ENCODE measurements at regions not wholly inside any gene's neighbourhood (a gene's known extent, or its start where the extent isn't known, plus 50 kb on each side); places are given as distances from the start of the nearest gene placed in this dataset.

DNA sequence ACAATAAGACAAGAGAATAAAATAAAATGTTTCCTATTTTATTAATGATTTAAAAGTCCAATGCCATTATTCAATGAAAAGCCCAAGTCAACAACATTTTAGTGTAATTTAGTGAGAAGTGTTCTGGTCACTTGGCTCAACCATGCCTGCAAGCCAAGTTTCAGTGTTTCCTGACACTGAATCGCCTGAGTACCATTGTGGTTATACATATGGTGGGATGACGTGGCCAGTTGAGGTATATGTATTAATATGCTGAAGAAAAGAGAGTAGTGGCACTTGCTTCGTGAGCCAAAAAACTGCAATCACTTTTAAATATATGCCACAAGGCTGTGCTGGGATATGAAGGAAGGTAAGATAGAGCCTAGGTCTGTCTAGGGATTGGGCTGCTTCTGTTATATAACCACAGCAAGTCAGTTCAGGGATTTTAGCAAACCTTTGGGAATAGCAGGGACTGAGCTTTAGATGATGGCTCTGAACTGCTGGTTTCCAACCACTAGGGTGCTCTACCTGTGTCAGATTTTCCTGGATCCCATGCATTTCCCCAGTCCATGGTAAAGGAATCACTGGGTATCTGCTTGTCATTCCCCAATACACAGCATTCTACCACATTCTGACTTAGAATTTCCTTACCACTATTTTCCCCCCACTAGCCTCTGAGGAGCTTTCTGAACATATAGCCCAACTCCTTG, 214.0 kb upstream of the PRPS1L1 start:
- no peak for DNase-seq (ENCODE audit: low read depth in 4 of 4, low spot score in 1 of 4)

DNA sequence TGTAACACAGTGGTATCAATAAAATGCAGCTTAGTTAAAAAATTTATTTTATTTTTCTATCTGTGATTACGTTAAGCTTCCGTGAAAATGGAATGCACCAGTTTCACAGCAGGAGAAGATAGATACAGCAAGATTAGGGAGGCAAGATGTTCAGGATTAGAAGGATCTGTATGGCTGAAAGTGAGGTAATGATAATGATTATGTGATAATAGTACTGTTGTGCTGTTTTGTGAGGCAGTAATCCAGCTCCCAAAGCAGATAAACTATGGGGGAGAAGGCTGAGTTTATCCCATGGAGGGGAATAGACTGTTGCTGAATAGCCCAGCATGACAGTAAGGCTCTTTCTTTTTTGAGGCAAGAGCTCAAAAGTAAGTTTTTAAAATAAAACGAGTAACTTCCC, 216.1 kb upstream of the PRPS1L1 start:
- no peak for DNase-seq (ENCODE audit: low read depth in 4 of 4, low spot score in 1 of 4)

DNA sequence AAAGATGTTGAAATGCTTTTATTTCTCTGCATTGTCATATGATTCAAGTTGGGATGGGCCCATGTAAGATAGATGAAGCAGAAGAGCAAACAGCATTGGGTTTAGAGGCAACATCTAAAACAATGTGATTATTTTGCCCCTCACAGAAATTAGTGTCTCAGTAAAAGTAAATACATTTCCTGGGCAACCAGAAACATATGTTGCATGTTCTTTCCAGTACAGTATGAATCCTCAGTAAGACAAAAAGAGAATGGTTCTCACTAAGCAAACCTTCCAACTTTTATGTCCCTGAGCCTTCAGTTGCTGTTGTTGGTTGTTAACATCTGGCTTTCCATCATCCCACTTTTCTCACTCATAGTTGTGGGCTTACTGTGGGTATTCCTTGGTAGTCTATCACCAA, 222.5 kb upstream of the PRPS1L1 start:
- no peak for DNase-seq (ENCODE audit: low read depth in 4 of 4, low spot score in 1 of 4)

DNA sequence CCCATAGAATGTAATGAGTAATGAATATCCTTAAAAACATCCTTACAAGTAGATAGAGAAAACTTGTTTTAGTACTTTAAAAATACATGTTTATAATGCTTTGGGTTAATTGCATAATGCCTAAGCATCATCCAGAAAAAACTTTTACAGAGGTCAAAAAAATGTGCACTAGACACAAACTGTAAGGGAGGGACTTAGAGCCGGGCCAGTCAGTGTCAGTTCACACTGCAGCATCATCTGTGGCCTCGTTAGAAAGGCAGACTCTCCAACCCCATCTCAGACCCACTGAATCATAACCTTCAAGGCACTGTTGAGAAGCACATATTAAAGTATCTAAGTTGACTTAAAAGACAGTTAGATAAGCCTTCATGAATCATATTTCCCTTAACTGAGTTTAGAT, 230.1 kb upstream of the PRPS1L1 start:
- DNase-seq (ENCODE audit: low read depth in 4 of 4, low spot score in 1 of 4), result no peak

DNA sequence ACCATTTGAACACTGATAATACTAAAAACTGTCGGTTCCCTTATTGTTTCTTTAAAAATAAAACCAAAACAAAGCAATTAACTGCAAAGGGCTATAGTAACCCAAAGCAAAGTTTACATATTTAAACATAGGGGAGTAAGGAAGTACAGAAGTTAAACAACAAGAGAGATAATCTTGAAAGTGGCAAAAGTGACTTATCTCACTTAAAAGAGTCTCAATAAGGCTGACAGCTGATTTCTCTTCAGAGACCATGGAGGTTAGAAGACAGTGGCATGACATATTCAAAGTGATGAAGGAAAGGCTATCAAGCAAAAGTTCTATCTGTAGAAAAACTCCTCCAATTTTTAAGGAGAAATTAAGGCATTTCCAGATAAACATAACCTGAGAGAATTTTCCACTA, 233.5 kb upstream of the HDAC9 start:
- DNase-seq (ENCODE audit: low read depth in 4 of 4, low spot score in 1 of 4), result no peak

DNA sequence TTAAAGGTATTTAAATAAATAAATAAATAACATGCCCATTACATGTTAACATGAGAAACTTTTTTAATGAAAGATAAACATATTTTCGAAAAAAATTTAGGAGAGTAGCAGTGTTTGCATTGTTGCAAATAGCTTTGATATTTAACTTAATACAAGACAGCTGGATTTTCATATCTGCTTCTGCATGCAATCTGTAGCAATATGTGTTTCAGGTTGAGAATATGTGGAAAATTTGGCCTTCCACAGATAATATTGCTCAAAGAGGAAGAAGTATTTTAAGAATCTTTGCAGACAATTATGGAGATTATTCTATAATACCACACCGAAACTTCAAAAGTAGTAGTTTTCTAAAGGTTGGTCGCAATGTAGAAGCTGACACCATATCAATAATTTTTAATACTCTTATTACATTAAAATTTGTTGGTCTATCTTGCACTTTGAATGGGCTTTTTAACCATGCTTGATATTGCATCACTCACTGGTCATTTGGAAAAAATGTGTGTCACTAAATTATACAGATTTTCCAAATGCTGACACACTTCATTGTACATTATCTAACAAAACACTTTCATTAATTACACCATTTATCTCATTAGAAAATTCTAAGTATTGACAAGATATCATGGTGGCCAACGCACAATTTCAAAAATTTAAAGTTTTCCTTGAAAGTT, 229.8 kb upstream of the HDAC9 start:
- DNase-seq (ENCODE audit: low read depth in 4 of 4, low spot score in 1 of 4), result no peak

DNA sequence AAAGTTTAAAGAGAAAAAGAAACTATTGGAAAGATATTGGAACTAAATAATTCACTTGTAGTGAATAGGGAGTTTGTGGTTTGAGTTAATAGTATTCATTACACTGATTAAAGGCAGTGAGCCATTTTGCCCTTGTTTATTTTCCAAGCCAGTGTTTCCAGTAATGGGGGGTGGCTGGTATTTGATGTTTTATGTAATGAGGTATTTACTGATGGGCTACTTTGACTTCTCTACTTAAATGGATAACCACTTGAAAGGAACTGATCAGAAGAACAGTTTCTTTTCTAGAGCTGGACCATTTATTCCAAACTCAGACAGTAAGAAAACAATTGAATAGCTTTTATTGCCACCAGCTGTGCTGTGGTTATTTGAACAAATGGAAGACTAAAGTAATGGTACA, 227.0 kb upstream of the HDAC9 start:
- no peak for DNase-seq (ENCODE audit: low read depth in 4 of 4, low spot score in 1 of 4)

DNA sequence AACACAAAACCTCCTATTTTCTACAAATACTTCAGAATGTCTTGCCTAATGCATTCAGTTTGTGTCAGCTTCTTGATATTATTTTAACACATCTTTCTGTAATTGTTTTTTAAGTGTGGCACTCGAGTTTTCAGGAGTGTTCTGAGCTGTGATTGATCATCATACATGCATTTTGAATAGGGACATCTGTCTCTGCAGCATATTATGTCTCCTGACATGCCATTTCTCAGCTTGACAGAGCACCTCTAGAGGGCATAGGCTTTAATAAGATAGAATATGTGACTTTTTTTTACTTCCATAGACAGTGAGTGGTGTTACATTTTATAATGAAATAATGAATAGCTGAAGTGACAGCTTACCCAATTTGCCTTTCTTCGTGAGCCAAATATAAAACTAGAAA, 219.2 kb upstream of the HDAC9 start:
- DNase-seq (ENCODE audit: low read depth in 4 of 4, low spot score in 1 of 4), result no peak

DNA sequence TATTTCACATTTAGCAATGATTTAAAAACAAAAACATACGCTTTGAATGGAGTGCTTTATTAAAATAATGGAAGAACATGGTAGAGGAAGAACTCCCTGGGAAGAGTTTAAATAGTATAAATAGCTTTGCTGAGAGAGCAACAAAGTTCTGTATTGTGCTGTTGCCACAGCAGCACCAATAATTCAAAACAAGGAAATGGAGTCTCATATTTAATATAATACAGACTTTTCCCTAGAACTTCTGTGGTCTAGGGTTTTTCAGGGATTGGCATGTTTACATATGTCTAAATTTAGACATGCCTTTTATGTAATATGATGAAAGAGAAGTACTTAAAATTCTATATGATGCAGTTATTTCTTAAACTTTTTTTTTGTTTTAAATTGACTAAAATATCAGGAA, 217.2 kb upstream of the HDAC9 start:
- DNase-seq (ENCODE audit: low read depth in 4 of 4, low spot score in 1 of 4), result no peak

DNA sequence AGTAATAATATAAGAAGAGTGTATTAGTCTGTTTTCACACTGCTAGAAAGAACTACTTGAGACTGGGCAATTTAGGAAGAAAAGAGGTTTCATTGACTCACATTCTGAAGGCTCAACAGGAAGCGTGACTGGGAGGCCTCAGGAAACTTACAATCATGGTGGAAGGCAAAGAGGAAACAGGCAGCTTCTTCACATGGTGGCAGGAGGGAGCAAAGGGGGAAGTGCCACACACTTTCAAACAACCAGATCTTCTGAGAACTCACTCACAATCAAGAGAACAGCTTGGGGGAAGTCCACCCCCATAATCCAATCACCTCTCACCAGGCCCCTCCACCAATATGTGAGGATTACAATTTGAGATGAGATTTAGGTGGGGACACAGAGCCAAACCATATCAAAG, 212.5 kb upstream of the HDAC9 start:
- DNase-seq (ENCODE audit: low read depth in 4 of 4, low spot score in 1 of 4), result no peak

DNA sequence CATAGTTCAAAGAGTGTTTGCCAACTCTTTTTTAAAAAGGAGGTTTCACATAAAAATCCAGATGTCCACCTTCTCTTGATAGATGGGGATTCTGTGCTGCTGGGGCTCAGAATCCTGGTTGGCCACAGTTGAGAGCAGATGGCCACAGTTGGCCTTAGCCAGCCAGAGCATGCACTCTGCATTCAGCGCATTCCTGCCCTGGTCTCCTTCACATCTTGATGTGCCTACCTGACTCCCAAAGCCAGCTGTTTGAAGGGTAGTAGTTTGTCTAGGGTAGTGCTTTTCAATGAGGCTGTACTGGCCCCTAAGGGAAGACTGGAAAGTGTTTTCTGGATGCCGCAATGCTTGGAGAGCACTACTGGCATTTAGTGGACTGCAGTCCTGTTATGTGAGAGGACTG, 208.1 kb upstream of the HDAC9 start:
- DNase-seq (ENCODE audit: low read depth in 4 of 4, low spot score in 1 of 4), result no peak

DNA sequence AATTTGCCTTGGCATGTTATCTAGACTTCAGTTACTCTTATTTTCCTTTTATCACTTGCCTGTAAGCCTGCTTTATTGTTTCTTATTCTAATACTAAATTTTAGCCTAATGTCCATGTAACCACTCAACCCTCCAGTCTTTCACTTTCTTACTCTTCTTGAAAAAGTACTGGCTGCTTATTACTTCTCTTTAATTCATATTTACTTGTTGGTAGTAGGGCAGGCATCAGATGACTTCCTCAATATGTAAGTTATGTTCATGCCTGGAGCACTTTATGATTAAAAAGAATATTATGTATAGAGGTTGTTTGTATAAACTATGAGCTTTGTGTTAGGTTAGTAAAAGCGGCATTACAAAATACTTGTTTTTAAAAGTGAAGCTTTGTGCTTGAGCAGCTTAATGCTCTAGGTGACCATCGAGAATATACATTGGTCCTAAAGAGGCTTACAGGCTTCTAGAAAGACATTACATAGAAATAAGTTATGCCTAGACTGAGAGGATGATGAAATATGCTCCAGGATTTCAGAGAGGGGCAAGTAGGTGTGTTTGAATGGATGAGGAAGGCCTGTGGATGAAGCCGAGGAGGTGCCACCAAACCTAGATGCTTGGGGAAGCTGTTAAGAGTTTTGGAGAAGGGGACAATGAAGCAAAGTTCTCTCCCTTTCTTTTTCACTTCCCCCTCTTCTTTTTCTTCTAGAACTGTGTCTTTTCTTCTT, 207.1 kb upstream of the HDAC9 start:
- no peak for DNase-seq (ENCODE audit: low read depth in 4 of 4, low spot score in 1 of 4)

DNA sequence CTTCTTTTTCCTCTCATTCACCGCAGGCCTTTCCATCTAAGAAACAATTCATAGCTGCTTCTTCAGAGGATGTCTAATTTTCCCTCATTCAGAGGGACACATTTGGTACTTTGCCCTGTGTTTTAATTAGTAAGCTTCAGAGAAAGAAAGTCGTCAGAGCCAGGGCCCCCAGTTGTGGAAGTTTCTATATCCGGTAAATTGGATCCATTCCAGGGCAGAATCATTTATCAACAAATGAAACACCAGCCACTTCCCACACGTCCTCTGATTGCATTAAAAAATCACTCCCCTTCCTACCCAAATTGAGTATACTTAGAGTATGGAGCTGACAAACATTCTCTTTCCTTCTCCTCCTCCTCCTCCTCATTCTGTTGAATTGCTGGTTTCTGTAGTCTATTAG, 205.8 kb upstream of the HDAC9 start:
- no peak for DNase-seq (ENCODE audit: low read depth in 4 of 4, low spot score in 1 of 4)

DNA sequence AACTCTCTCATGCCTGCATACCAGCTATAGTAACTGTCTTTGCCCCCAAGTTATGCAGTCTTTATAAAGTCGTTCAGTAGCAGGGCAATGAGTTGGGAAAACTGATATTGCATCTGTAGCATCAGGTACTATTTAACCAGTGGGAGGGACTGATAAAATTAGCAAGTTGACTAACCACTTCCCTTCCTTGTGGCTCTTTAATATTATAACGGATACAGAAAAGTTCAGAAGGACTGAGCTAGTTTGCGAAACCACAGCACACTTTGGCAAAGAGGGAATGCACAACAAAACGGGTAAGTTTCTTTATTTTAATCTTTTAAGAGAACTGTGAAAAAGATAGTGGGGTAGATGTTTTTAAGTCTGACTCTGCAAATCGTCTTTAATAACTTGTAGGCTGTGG, 205.3 kb upstream of the HDAC9 start:
- no peak for DNase-seq (ENCODE audit: low read depth in 4 of 4, low spot score in 1 of 4)

DNA sequence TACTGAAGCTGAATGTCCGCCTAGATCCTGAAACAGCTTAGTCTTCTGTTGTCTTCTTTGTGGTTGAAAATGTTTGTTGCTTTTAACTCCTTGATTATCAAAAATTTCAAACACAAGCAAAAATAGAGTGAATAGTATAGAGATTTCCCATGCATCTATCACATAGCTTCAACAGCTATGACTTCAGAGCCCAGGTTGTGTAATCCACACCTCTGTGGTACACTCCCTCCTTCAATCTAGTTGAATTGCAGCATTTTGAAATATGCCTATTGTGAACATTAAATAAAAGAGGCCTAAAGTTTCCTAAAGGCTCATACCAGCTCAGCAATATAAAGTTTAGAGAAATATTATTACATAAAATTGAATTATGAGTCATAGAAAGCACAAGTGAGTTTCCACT, 204.7 kb upstream of the HDAC9 start:
- no peak for DNase-seq (ENCODE audit: low read depth in 4 of 4, low spot score in 1 of 4)

DNA sequence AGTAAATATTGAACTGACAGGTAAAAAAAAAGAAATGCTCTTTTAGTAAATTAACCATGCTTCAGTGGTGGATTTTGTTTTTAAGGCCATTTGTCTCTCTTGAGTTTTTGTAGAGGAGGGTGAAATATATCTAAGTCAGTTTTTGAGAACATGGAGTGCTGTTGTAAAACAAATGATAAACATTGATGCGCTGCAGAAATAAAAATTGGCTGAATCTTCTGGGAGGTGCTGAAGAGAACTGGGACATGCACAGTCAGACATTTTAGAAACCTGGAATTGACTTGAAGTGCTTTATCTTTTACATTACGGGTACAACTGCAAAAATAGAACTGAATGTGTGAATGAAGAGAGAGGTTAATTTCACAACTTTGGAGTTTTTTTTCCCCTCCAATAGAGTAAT, 203.0 kb upstream of the HDAC9 start:
- no peak for DNase-seq (ENCODE audit: low read depth in 4 of 4, low spot score in 1 of 4)

DNA sequence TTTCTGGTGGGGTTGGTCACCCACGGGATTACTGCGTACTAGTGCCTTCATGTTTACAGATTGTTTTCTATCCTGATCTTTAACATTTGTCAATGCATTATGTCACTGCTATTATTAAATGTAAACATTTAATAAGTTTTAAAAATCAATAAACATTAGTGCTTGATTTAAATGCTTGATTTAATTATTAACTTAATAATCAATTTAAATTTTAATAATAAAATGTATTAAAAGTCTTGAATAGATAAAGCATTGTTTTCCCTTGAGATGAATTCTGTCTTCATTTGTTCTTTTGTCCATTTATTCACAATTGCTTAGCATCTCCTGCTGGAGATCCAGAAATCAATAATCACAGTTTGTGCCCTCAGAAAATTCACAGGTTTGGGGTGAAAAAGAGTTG, 201.8 kb upstream of the HDAC9 start:
- no peak for DNase-seq (ENCODE audit: low read depth in 4 of 4, low spot score in 1 of 4)

DNA sequence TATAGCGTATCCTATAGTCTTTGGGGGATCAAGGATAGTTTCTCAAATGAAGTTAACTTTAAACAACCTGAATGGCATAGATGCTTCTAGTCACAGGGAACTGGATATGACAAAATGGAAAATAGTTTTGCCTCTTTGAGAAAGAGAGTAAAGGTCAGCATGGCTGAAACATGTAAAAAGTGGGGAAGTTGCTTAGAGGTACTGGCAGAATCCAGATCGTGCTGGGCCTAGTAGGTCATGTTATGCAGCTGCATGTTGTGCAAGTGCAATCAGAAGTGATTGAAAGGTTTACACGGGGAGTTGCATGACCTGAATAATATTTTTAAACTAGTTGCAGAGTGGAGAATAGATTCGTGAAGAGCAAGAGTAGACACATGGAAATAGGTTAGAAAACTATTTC, 201.1 kb upstream of the HDAC9 start:
- DNase-seq (ENCODE audit: low read depth in 4 of 4, low spot score in 1 of 4), result no peak

DNA sequence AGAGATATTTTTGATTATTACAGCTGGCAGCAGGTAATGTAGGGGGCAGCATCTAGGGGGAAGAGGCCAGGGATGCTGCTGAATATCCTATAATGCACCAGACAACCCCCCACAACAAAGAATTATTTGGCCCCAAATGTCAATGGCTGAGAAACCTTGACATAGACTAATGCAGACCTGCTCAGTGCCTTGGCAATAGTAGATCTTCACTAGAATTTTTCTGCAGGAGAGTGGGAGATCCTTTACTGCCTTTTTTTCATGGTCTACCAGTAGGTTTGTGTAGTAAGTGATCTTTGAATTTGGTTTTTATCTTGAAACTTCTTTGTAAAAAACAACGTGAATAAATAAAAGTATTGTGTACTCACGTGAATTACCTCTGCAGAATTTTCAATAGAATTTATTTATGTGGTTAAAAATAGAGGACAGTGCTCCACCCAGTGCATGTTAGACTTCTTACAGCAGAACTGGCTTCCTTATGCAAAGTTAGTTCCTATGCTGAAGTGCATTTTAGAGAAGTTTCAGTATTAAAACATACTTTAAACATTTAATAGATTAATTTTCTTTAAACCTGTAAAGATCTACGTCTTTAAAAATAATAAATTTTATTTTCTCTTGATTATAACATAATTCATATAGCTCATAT, 199.6 kb upstream of the HDAC9 start:
- DNase-seq (ENCODE audit: low read depth in 4 of 4, low spot score in 1 of 4), result no peak

DNA sequence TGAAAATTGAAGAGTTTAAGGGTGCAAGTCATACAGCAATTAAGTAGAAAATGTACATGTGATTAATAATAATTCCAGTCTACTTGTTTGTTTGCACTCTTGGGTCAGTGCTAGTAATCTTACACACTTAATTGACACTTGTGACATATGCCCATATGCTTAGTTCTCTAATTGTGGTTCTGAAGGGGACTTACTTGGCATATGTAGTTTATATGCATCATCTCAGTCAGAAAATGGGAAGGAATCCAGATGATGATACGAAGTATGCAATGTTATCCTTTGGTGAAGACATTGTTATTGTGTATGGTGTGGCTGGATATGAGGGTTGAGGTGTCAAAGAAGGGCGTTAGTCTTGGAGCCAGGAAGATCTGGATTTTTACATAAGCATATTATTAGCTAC, 193.5 kb upstream of the HDAC9 start:
- no peak for DNase-seq (ENCODE audit: low read depth in 4 of 4, low spot score in 1 of 4)

DNA sequence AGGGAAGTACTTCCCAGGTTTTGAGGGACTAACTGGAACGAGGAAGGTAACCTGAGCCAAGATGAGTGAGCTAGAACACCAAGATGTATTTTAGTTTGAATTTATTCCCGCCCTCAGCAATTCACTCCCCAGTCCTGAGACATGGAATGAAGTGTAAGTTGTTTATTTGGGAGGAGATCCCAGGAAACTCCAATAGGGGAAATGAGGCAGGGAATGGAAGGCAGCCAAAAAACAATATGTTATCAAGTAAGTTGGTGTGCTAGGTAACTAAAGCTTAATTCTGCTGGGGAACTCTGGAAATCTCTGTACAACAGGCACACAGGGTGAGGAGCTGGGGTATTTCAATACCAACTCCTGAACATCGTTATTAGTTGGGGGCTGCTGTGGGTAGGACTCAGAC, 189.7 kb upstream of the HDAC9 start:
- no peak for DNase-seq (ENCODE audit: low read depth in 4 of 4, low spot score in 1 of 4)

DNA sequence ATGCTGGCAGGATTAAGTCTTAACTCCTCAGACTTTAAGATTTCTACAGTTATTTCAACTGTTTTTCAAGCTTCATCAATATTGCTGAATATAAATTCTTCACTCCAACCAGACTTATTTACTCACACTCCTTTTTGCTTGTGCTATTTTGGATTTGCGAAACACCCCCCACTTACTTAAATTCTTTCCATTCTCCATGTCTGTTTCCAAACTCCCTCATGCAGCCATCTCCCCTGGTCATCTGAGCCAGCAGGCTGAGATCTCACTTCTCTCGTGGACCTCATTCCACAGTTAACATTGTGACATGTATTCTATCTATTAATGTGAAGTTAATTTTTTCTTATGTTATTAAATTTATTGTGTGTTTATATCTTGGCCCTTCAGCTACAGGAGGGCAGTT, 188.9 kb upstream of the HDAC9 start:
- DNase-seq (ENCODE audit: low read depth in 4 of 4, low spot score in 1 of 4), result no peak

Measured in stimulated activated CD4-positive, alpha-beta T cell treated with anti-CD3 and anti-CD28 coated beads, Interleukin-1b, Interleukin-23, amount 100 ng/mL, for 24 hours (primary cell).